ENCODE measurements at regions not wholly inside any gene's neighbourhood (a gene's known extent, or its start where the extent isn't known, plus 50 kb on each side); places are given as distances from the start of the nearest gene placed in this dataset.

DNA sequence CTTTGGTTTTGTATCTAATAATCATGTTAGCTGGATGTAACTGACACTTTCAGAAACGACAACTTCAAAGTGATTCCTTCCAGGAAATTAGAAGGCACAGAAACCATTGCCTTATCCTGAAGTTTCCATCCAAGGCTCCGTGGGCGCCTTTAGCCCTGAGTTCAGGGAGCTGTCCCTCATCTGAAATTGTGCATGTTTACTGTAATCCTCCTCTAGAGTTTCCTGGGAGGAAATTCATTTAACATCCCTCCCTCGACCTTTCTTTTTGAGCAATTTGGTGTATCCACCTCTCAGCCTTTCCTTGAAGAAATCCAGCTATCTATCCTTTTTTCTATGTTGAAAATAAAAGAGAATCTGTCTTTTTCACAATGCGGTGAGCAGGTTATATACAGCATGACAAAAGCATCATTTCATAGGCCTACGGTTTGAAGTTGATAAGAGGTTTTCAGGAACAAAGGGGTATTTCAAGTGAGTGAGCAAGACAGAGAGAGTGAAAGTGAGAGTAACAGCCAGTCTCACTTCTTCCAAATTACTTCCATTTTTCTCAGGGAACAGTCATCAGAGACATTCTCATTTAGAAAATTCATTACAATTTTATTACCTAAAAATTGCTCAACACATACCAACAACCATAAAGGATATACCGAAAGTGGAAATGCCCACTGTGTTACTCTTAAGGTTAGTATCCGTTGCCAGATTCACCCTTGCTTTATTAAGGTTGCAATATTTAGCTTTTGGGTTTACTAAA, 167.3 kb downstream of the MREG start:
- Mint-ChIP-seq H3K9me3 (no peaks in the 10 kb centered on the region), H3K36me3 (no peaks in the 10 kb centered on the region), H3K27ac (no peak overlapping the region)
- DNase-seq (ENCODE audit: low spot score in 2 of 2) = no peak
- ATAC-seq = peak in 1 of 2 donors; percentile 49

DNA sequence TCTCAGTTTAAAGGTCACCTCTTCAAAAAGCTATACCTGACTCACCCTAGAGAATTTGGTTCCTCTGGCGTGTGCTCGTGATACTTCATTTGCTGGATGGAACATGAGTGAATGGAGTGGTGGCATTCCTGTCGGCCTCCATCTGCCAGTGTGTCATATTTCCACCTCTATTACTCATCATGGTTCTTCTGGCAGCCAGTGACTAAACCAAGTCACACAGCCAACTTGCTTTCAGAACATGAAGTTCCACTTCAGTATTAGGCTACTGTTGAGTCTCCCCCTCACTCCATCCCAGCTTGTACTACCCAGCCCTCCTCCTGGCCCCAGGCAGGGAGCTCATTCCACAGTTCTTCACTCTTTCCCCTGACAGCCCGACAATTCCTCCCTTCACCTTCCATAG, 169.8 kb downstream of the MREG start:
- Mint-ChIP-seq H3K36me3 (no peaks in the 10 kb centered on the region), H3K9me3 (no peaks in the 10 kb centered on the region), H3K27ac (no peak overlapping the region)
- ATAC-seq (peak; percentile 61 to 84), DNase-seq (ENCODE audit: low spot score in 2 of 2) (no peak)

DNA sequence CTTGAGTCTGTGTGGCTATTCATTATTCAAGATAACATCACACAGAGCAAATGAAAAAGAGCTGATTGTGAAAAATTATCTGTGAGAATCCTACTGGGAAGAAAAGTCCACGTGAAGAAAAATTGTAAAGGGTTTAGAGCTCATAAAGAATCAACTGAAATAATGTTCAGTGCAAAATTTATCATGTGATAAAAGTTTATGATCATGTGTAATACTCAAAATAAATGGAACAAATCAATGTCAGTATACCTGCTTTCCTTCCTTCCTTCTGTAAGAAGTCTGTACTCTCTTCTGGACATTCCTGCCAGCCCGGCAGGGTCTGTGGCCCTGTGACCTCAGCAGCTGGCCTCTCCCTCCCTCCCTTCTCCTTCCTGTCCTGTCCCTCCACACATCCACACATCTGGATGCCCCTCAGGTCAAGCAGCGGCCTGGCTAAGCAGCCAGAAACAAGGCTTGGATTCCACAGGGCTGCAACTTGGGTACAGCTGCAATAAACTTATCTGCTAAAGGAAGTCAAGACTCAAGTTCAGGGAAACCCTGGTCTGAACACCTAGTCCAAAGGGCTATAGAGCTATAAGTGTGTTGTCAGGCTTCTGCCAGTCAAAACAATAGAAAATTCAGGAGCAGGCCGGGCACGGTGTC, 172.1 kb downstream of the MREG start:
- DNase-seq (ENCODE audit: low spot score in 2 of 2) (no peak), ATAC-seq (no peak)
- Mint-ChIP-seq H3K27ac (no peak overlapping the region), H3K36me3 (no peaks in the 10 kb centered on the region), H3K9me3 (no peaks in the 10 kb centered on the region)

DNA sequence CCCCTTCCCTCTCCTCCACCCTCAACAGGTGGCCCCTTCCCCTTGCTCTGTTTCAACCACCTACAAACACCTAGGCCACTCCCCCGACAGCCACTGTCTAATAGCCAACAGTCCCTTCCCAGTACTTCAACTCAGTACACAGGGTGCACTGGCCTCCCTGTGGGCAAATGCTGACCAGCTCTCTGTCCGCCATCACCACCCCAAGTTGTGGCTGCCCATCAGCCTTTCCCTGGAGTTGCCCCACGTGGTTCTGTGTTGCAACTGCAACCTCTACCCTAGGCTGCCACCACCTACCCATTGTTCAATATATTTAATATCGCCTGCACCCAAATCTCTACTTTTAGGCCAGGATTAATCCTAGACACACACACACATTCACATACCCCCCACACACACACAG, 173.5 kb downstream of the MREG start:
- H3K36me3 Mint-ChIP-seq = no peaks in the 10 kb centered on the region
- no peak overlapping the region for H3K27ac Mint-ChIP-seq
- DNase-seq (ENCODE audit: low spot score in 2 of 2) = no peak
- H3K9me3 Mint-ChIP-seq = no peaks in the 10 kb centered on the region
- ATAC-seq = no peak

DNA sequence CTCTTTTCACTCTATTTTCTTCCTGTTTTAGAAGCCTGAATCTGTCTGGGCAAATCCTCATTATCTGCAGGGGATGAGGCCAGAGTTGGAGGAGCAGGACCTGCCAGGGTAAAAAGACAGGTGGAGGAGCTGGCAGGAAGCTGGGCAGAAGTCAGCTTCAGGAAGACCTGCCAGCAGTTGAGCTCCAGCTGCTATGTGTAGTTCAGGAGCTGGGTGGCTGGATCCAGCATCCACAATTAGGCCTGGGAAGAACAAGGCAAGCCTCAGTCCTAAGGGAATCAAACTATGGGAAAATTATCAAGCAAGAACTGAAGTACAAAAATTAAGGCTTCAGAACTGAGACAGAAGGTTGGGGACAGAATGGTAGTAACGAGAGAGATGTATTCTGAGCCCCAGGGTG, 174.0 kb downstream of the MREG start:
- ATAC-seq (no peak), DNase-seq (ENCODE audit: low spot score in 2 of 2) (no peak)
- Mint-ChIP-seq H3K27ac (no peak overlapping the region), H3K36me3 (no peaks in the 10 kb centered on the region), H3K9me3 (no peaks in the 10 kb centered on the region)

DNA sequence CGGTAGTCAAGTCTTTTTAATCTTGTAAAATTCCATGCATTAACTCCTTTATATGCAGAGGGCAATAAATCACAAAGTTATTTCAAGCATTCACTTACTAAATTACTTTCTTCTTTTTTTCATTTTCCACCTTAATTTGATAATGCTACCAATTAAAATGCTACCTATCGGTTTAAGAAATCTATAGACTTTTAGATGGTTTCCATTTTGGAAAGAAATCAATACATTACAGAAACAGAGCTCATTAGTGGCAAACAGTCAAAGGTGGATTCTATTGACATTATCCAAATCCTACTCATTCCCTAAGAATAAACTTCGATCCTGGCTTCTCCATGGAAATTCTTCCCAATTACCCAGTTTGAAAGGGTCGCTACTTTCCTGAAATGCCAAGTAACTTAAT, 176.5 kb downstream of the MREG start:
- H3K36me3 Mint-ChIP-seq = no peaks in the 10 kb centered on the region
- H3K27ac Mint-ChIP-seq = no peak overlapping the region
- no peak for DNase-seq (ENCODE audit: low spot score in 2 of 2)
- no peaks in the 10 kb centered on the region for H3K9me3 Mint-ChIP-seq
- no peak for ATAC-seq

DNA sequence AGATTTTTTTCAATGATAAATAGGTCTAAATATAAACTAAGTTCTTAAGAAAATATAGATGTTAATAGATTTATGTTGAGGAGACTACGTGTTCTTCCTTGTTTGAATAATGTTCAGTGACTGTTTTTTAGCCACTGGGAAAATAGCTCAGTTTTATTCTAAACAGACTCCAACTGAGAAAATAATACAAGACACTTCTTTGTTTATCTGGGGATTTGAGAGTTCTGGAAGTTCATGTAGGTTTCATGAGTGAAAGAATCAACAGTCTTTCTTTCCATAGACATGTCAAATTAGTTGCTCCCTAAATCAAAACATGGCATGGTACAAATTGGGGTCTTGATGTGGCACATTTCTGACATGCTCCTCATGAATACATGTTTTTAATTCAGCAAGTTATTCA, 177.7 kb downstream of the MREG start:
- no peak for ATAC-seq
- no peak overlapping the region for H3K27ac Mint-ChIP-seq
- no peaks in the 10 kb centered on the region for H3K36me3 Mint-ChIP-seq
- no peaks in the 10 kb centered on the region for H3K9me3 Mint-ChIP-seq
- no peak for DNase-seq (ENCODE audit: low spot score in 2 of 2)

DNA sequence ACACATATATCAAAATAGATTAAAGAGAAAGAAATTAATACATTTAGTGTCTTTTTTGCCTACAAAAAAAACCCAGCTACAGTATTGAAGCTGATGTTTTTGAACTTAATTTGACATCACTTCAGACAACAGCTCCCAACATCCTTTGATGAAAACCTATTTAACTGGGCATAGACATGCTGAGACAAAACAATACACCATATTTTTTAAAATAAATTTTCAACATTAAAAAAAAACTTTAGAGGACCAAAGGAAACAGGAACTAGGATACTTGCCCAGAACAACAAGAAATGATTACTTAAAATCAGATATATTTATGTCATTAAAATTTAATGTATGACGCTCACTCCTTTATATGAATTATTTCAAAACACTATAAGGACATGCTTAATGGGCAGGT, 178.1 kb downstream of the MREG start:
- Mint-ChIP-seq H3K9me3 (no peaks in the 10 kb centered on the region), H3K27ac (no peak overlapping the region), H3K36me3 (no peaks in the 10 kb centered on the region)
- no peak for ATAC-seq
- no peak for DNase-seq (ENCODE audit: low spot score in 2 of 2)

DNA sequence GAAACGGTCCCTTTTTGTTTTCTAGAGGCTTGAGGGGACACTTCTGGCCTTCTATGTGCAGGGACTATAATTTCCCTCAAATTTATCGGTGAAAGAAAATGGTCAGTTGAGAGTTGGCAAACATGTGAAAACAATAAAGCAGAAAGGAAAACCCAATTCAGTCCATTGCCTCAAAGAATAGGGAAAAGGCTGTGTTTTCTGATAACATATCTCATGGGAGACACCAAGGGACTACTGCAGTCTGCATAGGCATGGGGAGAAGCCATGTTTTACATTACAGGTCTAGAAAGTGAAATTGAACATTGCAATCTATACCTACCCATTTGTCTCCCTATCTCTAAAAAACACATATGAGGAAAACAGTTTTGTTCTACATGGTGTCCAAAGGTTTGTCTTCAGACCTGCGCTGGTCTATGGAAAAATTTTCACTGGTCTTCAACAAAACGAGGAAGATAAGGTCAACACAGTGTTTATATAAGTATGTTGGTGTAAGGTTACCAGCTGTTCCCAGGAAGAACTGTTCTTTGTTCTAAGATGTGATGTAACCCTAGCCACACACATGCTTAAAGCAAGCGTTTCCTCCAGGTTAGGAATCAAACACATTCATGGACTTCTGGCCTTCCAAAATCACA, 179.7 kb downstream of the MREG start:
- H3K27ac Mint-ChIP-seq = no peak overlapping the region
- H3K9me3 Mint-ChIP-seq = no peaks in the 10 kb centered on the region
- ATAC-seq (no peak), DNase-seq (ENCODE audit: low spot score in 2 of 2) (no peak)
- H3K36me3 Mint-ChIP-seq = no peaks in the 10 kb centered on the region

DNA sequence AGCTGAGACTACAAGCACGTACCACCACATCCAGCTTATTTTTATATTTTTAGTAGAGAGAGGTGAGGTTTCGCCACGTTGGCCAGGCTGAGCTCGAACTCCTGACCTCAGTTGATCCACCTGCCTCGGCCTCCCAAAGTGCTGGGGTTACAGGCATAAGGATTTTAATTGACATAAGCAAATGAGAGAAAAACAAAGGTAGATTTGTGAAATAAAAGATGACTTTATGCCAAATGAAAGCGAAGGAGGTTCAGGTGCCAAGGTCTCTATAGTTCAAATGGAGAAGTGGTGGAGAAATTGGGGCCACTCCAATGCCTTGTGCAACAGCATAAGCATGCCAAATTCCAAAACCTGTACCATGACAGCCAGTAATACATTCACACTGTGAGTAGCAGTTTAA, 180.6 kb downstream of the MREG start:
- no peak overlapping the region for H3K27ac Mint-ChIP-seq
- no peak for ATAC-seq
- DNase-seq (ENCODE audit: low spot score in 2 of 2) = no peak
- no peaks in the 10 kb centered on the region for H3K9me3 Mint-ChIP-seq
- H3K36me3 Mint-ChIP-seq = no peaks in the 10 kb centered on the region

DNA sequence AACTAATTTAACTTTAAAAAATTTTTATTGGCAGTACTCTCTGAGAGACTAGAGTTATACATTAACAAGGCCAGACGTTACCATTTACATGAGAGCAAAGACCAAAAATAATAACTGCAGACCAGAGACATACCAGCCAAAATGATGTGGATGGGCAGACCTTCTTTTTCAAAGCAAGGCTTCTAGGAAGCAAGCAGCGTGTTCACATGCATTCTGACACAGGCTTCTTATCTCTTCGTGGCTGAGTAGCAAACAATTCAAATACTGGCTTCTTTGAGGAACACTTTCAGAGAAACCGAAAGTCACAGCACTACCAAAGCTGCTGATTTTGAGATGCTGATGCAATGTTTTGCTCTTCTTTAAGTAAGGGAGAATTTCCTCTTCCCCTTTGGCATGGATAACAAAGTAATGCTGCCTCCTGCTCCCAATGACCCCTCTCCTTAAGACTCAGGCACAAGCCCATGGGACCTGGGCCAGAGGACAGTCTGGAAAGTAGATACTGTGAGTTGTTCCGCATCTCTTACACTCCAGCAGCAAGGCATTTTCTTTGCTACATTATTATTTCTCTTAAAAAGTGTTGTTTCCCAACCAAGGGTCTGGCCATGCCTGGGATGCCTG, 181.9 kb downstream of the MREG start:
- H3K36me3 Mint-ChIP-seq = no peaks in the 10 kb centered on the region
- H3K9me3 Mint-ChIP-seq = no peaks in the 10 kb centered on the region
- no peak for DNase-seq (ENCODE audit: low spot score in 2 of 2)
- peak in 1 of 2 donors; percentile 28 for ATAC-seq
- H3K27ac Mint-ChIP-seq = peak overlapping the region in 1 of 2 donors; percentile 77

DNA sequence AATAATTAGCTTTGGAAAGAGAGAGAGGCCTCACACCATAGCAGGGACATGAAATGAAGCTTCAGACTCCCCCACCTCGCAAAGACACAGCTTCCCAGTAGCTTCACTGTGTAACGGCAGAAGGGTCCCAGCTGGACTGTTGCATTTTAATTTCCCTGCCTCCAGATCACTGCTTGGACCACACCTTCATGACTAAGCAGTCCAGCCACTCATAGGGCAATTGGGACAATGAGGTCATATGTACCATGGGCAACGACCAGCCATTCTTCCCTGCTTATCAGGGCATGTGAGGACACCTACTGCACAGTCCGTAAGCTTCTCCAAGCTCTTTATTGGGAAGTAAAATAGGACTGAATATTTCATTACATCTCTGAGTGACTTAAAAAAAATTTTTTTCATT, 183.0 kb downstream of the MREG start:
- DNase-seq (ENCODE audit: low spot score in 2 of 2) (no peak), ATAC-seq (no peak)
- Mint-ChIP-seq H3K27ac (no peak overlapping the region), H3K36me3 (no peaks in the 10 kb centered on the region), H3K9me3 (no peaks in the 10 kb centered on the region)

DNA sequence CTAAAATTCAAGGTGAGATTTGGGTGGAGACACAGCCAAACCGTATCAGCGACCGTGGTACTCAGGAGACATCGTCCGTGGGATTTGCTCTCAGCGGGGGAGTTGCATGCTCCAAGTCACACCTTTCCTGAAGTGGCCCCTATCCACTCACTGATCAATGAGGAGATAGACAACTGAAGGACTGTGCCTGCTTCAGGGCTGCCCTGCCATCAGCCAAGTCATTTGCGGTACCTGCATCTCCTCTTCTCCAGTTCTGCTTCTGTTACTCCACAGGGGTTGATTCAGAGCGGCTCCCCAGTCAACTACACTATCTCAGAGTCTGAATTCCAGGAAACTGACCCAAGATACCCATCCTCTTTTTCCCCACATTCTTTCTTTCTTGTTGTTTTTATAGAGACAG, 184.1 kb downstream of the MREG start:
- Mint-ChIP-seq H3K27ac (no peak overlapping the region), H3K9me3 (no peaks in the 10 kb centered on the region), H3K36me3 (no peaks in the 10 kb centered on the region)
- no peak for DNase-seq (ENCODE audit: low spot score in 2 of 2)
- no peak for ATAC-seq

DNA sequence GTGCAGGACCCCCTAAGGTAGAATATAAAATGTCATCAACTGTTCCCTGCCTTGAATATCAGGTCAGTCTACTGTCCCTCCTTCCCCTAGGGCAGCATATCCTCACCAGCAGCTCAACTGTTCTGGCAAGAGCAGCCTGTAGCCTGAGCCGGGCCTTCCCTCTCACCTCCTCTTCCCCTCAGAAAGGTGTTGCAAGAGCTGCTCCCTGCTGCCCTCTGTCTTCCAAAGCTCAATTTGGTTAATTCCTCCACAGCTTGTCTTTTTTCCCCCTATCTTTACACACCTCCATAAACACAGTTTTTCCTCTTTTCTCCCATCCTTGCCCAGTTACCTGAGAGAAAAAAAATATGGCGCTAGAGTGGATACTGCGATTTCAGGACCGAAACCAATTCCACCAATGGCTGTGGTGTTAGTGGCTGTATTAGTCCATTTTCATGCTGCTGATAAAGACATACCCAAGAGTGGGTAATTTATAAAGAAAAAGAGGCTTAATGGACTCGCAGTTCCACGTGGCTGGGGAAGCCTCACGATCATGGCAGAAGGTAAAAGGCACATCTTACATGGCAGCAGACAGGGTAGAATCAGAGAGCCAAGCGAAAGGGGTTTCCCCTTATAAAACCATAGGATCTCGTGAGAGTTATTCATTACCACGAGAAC, 184.7 kb downstream of the MREG start:
- H3K27ac Mint-ChIP-seq = no peak overlapping the region
- peak in 1 of 2 donors; percentile 39 for DNase-seq (ENCODE audit: low spot score in 2 of 2)
- no peaks in the 10 kb centered on the region for H3K36me3 Mint-ChIP-seq
- ATAC-seq = peak; percentile 57 to 79
- H3K9me3 Mint-ChIP-seq = no peaks in the 10 kb centered on the region

DNA sequence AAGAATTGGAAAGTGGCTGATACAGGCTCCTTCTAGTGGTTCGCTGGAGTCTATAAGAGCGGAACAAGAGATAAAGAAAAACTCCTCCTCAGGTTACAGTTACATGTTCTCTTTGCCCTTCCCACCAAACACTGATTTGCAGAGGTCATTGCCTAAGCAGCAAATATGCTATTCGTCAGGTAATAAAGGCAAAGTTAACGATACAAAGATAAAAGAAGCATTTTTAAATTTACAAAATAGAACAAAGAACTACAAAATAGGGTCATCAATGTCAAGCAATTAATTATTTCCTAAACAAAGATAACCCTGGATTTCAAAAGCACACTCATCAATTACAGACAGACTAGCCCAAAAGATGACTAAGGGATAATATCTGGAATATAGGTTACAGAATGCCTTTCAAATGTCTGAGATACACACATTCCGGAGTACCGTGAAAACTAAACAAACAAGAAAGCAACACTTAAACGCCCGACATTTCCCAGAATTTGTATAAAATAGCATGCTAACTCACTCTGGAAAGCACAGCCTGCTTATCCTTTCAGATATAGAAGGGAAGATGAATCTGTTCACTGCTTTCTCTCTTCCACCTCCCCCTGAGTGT, 186.4 kb downstream of the MREG start:
- ATAC-seq (no peak), DNase-seq (ENCODE audit: low spot score in 2 of 2) (no peak)
- Mint-ChIP-seq H3K36me3 (no peaks in the 10 kb centered on the region), H3K9me3 (peaks cover 0 to 4% of the 10 kb centered on the region in 2 donors), H3K27ac (no peak overlapping the region)

DNA sequence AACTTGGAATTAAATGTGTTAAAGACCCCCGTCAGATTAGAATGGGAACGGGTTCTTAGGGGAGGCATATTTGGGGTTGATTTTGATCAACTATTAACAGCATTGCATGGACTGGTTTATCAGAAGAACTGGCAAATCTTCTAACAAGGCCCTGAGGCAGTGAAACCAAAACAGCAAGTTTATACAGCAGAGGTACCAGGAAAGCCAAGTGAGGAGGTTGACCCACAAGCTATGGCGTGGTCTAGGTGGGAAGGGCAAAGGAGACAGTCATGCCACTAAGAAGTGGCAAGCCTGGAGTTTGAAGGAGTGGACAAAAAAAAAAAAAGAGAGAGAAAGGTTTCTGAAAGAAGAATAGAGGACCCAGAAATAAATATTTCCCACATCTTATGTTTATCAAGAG, 187.0 kb downstream of the MREG start:
- Mint-ChIP-seq H3K36me3 (no peaks in the 10 kb centered on the region), H3K27ac (no peak overlapping the region), H3K9me3 (peaks cover 0 to 5% of the 10 kb centered on the region in 2 donors)
- ATAC-seq (no peak), DNase-seq (ENCODE audit: low spot score in 2 of 2) (no peak)

DNA sequence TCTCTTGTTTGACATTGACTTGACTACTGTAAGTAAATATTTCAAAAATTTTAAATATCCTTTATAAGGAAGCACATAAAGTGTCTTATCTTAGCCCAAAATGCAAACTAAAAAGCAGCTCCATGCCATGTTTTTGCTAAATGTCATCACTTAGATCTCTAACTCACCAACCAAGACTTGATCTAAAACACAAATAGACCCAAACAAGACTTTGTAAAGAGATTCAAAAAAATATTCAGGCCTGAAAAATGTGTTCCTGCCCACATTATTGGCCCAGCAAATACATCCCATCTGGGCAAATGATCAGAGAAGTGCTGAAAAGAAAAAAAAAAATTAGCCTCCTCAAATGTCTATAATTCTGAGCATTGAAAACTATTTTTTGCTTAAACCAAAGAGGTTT, 187.6 kb downstream of the MREG start:
- Mint-ChIP-seq H3K36me3 (peaks cover 0 to 1% of the 10 kb centered on the region in 2 donors), H3K27ac (no peak overlapping the region), H3K9me3 (peaks cover 0 to 8% of the 10 kb centered on the region in 2 donors)
- DNase-seq (ENCODE audit: low spot score in 2 of 2) = no peak
- no peak for ATAC-seq

All from activated naive CD4-positive, alpha-beta T cell treated with anti-CD3 and anti-CD28 coated beads, Interleukin-2, amount 50 U/mL, for 72 hours (primary cell).